CD4-positive, alpha-beta memory T cell (primary cell): ENCODE measurements at regions not wholly inside any gene's neighbourhood (a gene's known extent, or its start where the extent isn't known, plus 50 kb on each side); places are given as distances from the start of the nearest gene placed in this dataset.

Experiments used
- CTCF ChIA-PET: fragments of 350-600 bp; sonication (Branson Sonifier 250); formaldehyde crosslinking; loops from one replicate; lab custom pipeline; 2021; ENCODE audit warnings: inconsistent platforms; ENCODE audit not compliant: partially characterized antibody; lab: Charles Lee
- POLR2A ChIA-PET: fragments of 350-600 bp; sonication (Branson Sonifier 250); formaldehyde crosslinking; loops from one replicate; lab custom pipeline; 2021; ENCODE audit not compliant: partially characterized antibody; lab: Charles Lee
- DNase-seq, 5 donors: peaks; one replicate each; pipeline versions ENCODE4 v3.0.0 to v3.0.0-alpha.2; 2020 to 2022; ENCODE audit warnings: mixed read lengths in 1 of 5
- H3K27ac ChIP-seq: one replicate; pipeline ENCODE4 v1.7.0; 2013; ENCODE audit warnings: low read depth, low read length
- H3K27me3 ChIP-seq: 2 replicates; pipeline ENCODE4 v1.7.0; 2013; ENCODE audit warnings: mild to moderate bottlenecking, low read length, moderate library complexity; ENCODE audit not compliant: insufficient read depth
- H3K36me3 ChIP-seq: 2 replicates; pipeline ENCODE4 v1.7.0; 2013; ENCODE audit warnings: mild to moderate bottlenecking, low read length, moderate library complexity; ENCODE audit not compliant: insufficient read depth
- H3K4me1 ChIP-seq: 2 replicates; pipeline ENCODE4 v1.7.0; 2013; ENCODE audit warnings: mild to moderate bottlenecking, low read length, moderate library complexity; ENCODE audit not compliant: insufficient read depth
- H3K4me3 ChIP-seq, 2 donors: one replicate each; pipeline ENCODE4 v1.7.0; 2013; ENCODE audit warnings: low read length in 2 of 2, mild to moderate bottlenecking in 1 of 2
- H3K9me3 ChIP-seq, 2 donors: one replicate each; pipeline ENCODE4 v1.7.0; 2013; ENCODE audit warnings: low read length in 2 of 2, control low read depth in 1 of 2; ENCODE audit not compliant: control insufficient read depth in 1 of 2
- H3K27ac Mint-ChIP-seq, 7 donors: one replicate each; pipeline ENCODE4 v1.8.0; 2020 to 2021; ENCODE audit warnings: mixed read lengths in 7 of 7, mild to moderate bottlenecking in 6 of 7, inconsistent platforms in 3 of 7, moderate library complexity in 3 of 7
- H3K27me3 Mint-ChIP-seq, 2 donors: one replicate each; pipeline ENCODE4 v1.8.0; 2020 to 2021; ENCODE audit warnings: mixed read lengths in 2 of 2
- H3K36me3 Mint-ChIP-seq, 2 donors: one replicate each; pipeline ENCODE4 v1.8.0; 2020 to 2021; ENCODE audit warnings: mixed read lengths in 2 of 2, inconsistent platforms in 1 of 2, mild to moderate bottlenecking in 1 of 2
- H3K4me1 Mint-ChIP-seq, 4 donors: one replicate each; pipeline ENCODE4 v1.8.0; 2020 to 2021; ENCODE audit warnings: mixed read lengths in 4 of 4, mild to moderate bottlenecking in 1 of 4
- H3K4me3 Mint-ChIP-seq, 8 donors: one replicate each; pipeline ENCODE4 v1.8.0; 2020 to 2021; ENCODE audit warnings: mixed read lengths in 8 of 8, mild to moderate bottlenecking in 7 of 8, moderate library complexity in 6 of 8, inconsistent platforms in 3 of 8
- H3K9me3 Mint-ChIP-seq, 8 donors: one replicate each; pipeline ENCODE4 v1.8.0; 2020 to 2021; ENCODE audit warnings: mixed read lengths in 8 of 8, mild to moderate bottlenecking in 5 of 8, inconsistent platforms in 3 of 8, moderate library complexity in 1 of 8
- intact Hi-C: fragments of 100-400 bp; cut with micrococcal nuclease; formaldehyde crosslinking; loops from one replicate; pipeline ENCODE4 v1.15.1; 2023

DNA sequence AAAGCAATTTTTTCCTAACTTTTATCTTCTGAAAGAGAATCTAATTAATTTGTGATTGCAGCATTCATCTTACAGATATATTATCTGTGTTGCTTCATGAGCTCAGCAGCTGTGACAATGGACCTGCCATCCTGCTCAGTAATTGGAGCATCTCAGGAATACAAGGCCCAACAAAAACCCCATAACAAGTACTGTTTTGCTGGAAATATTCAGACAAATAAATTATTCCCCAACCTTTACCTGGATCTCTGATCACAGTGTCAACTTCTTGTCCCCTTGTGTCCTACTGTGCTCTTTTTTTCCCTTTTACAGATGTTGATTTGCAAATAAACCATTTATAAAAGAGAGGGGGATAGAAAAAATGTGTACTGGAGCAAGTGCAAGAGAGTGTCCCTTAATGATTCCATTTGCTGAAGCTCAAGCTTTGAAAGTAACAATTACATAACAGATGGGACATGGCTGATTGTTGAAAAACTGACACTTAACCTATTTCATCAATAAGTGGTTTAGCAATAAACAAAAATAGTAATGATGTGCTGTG is 1063.4 kb upstream of the GHITM start:
- H3K27me3 ChIP-seq = no peaks in the 10 kb centered on the region
- no peaks in the 10 kb centered on the region for H3K36me3 Mint-ChIP-seq
- DNase-seq = no peak
- no peak overlapping the region for H3K4me3 Mint-ChIP-seq
- ChIA-PET POLR2A (no interaction called here), CTCF (no interaction called here)
- no peaks in the 10 kb centered on the region for H3K27me3 Mint-ChIP-seq
- H3K4me1 Mint-ChIP-seq = no peaks in the 10 kb centered on the region
- intact Hi-C loops = no loop called here
- peaks cover 0 to 13% (median 6%) of the 10 kb centered on the region in 8 donors for H3K9me3 Mint-ChIP-seq
- no peak overlapping the region for H3K4me3 ChIP-seq
- no peaks in the 10 kb centered on the region for H3K36me3 ChIP-seq
- no peak overlapping the region for H3K27ac Mint-ChIP-seq
- H3K9me3 ChIP-seq = no peaks in the 10 kb centered on the region
- no peaks in the 10 kb centered on the region for H3K4me1 ChIP-seq
- H3K27ac ChIP-seq = no peak overlapping the region

DNA sequence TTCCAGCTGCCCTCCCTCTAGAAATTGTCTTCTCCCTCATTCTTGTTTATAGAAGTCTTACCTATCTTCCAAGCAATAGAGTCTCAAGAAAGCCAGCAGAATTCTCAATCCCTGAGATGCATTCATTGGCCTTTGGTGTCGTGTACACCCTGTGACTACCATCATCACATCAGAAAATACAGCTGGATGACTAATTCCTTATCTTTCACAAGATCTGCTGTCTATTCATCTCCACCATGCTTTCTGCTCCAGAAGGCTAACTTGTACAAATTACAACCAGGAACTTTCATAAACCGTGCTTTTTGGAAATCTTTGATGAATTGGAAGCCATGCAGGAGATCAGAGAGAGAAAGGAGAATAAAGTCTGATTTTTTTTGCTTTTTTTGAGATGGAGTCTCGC is 1062.9 kb upstream of the GHITM start:
- CTCF ChIA-PET = no interaction called here
- Histone ChIP-seq H3K27me3 (no peaks in the 10 kb centered on the region), H3K9me3 (no peaks in the 10 kb centered on the region), H3K27ac (no peak overlapping the region), H3K4me3 (no peak overlapping the region), H3K36me3 (no peaks in the 10 kb centered on the region), H3K4me1 (no peaks in the 10 kb centered on the region)
- H3K36me3 Mint-ChIP-seq = no peaks in the 10 kb centered on the region
- no peak overlapping the region for H3K27ac Mint-ChIP-seq
- intact Hi-C loops = no loop called here
- DNase-seq = no peak
- POLR2A ChIA-PET = no interaction called here
- H3K9me3 Mint-ChIP-seq = peaks cover under 1 to 13% (median 6%) of the 10 kb centered on the region in 8 donors
- no peaks in the 10 kb centered on the region for H3K4me1 Mint-ChIP-seq
- no peaks in the 10 kb centered on the region for H3K27me3 Mint-ChIP-seq
- H3K4me3 Mint-ChIP-seq = no peak overlapping the region

DNA sequence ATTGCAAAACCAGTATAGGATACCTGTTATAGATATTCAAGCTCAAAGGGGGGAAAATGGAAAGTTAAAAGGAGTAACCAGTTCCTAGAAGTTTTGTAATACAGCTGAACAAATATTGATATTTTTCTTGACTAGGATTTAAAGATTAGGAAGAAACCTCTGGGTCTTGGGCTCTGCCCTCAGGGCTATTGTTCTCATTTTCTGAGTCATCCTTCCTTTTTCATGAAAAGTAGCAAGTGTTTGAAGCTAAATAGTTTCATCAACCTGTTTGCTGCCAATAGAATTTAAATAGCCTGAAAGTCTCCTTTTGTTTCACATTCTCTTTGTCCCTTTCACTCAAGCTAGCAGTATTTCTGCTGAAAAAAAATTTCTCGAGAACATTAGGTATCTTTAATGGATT is 1061.1 kb upstream of the GHITM start:
- intact Hi-C loops = no loop called here
- Mint-ChIP-seq H3K4me3 (no peak overlapping the region), H3K27ac (no peak overlapping the region), H3K4me1 (no peaks in the 10 kb centered on the region), H3K9me3 (peaks cover 2 to 17% (median 7%) of the 10 kb centered on the region in 8 donors), H3K27me3 (no peaks in the 10 kb centered on the region), H3K36me3 (no peaks in the 10 kb centered on the region)
- ChIA-PET POLR2A (no interaction called here), CTCF (no interaction called here)
- no peak overlapping the region for H3K4me3 ChIP-seq
- H3K4me1 ChIP-seq = no peaks in the 10 kb centered on the region
- no peaks in the 10 kb centered on the region for H3K36me3 ChIP-seq
- H3K27me3 ChIP-seq = no peaks in the 10 kb centered on the region
- DNase-seq = no peak
- no peaks in the 10 kb centered on the region for H3K9me3 ChIP-seq
- no peak overlapping the region for H3K27ac ChIP-seq

DNA sequence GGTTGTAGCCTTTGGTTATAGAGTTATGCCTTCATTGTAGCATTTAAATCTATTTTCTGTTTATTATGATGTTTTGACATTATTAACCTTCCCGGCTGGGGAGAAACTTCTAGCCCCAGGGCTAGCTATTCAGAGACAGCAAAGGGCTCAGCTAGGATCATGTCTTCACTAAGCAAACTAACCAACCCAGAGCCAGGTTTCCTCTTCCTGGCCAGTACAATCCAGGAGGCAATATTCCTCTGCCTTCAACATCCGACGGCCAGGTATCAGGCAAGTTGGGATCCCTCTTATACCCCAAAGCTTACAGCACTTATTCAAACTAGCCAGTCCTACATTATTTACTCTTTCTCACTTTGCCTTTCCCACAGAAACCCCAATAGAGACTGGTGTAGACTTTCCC is 1060.7 kb upstream of the GHITM start:
- ChIA-PET POLR2A (no interaction called here), CTCF (no interaction called here)
- Histone ChIP-seq H3K4me1 (no peaks in the 10 kb centered on the region), H3K36me3 (no peaks in the 10 kb centered on the region), H3K9me3 (no peaks in the 10 kb centered on the region), H3K27ac (no peak overlapping the region), H3K4me3 (no peak overlapping the region), H3K27me3 (no peaks in the 10 kb centered on the region)
- no peak for DNase-seq
- no peaks in the 10 kb centered on the region for H3K4me1 Mint-ChIP-seq
- no peak overlapping the region for H3K27ac Mint-ChIP-seq
- H3K4me3 Mint-ChIP-seq = no peak overlapping the region
- peaks cover 0 to 17% (median 8%) of the 10 kb centered on the region in 8 donors for H3K9me3 Mint-ChIP-seq
- no peaks in the 10 kb centered on the region for H3K27me3 Mint-ChIP-seq
- intact Hi-C loops = no loop called here
- H3K36me3 Mint-ChIP-seq = no peaks in the 10 kb centered on the region

DNA sequence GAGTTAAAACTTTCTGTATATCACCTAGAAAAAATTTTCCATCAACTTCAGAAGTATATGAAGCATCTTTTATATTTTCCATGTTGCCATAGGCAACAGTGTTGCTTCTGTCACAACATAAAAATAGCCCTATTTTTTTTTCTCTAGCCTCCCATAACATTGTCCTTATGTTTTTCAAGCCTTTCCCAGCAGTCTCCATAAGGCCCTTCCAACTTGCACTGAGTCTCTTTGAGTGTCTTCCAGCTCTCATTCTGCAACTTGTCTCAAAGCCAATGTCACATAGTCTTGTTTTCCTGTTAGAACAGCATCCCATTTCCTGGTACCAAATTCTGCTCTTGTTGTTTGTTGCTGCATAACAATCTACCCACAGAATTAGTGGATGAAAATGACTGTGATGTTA is 1055.5 kb upstream of the GHITM start:
- no peak overlapping the region for H3K27ac Mint-ChIP-seq
- intact Hi-C loops = no loop called here
- H3K27me3 ChIP-seq = no peaks in the 10 kb centered on the region
- H3K36me3 Mint-ChIP-seq = no peaks in the 10 kb centered on the region
- no peak overlapping the region for H3K4me3 ChIP-seq
- no peak for DNase-seq
- no peaks in the 10 kb centered on the region for H3K9me3 ChIP-seq
- no peaks in the 10 kb centered on the region for H3K4me1 Mint-ChIP-seq
- H3K36me3 ChIP-seq = no peaks in the 10 kb centered on the region
- ChIA-PET CTCF (no interaction called here), POLR2A (no interaction called here)
- H3K9me3 Mint-ChIP-seq = peaks cover 0 to 17% (median 9%) of the 10 kb centered on the region in 8 donors
- no peak overlapping the region for H3K27ac ChIP-seq
- no peaks in the 10 kb centered on the region for H3K27me3 Mint-ChIP-seq
- H3K4me3 Mint-ChIP-seq = no peak overlapping the region
- H3K4me1 ChIP-seq = no peaks in the 10 kb centered on the region

DNA sequence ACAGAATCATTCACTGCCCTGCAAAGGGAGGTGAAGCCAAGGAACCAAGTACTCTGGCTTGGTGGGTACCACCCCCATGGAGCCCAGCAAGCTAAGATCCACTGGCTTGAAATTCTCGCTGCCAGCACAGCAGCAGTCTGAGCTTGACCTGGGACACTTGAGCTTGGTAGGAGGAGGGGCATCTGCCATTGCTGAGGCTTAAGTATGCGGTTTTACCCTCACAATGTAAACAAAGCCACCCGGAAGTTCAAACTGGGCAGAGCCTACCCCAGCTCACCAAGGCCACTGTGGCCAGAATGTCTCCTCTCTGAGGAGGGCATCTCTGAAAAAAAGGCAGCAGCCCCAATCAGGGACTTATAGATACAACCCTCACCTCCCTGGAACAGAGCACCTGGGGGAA is 1050.0 kb upstream of the GHITM start:
- H3K9me3 Mint-ChIP-seq = peaks cover 0 to 16% (median 4%) of the 10 kb centered on the region in 8 donors
- no peak overlapping the region for H3K4me3 Mint-ChIP-seq
- no peak for DNase-seq
- Histone ChIP-seq H3K27ac (no peak overlapping the region), H3K4me1 (no peaks in the 10 kb centered on the region), H3K36me3 (no peaks in the 10 kb centered on the region), H3K4me3 (no peak overlapping the region), H3K9me3 (no peaks in the 10 kb centered on the region), H3K27me3 (no peaks in the 10 kb centered on the region)
- intact Hi-C loops = no loop called here
- CTCF ChIA-PET = no interaction called here
- H3K27ac Mint-ChIP-seq = no peak overlapping the region
- H3K36me3 Mint-ChIP-seq = no peaks in the 10 kb centered on the region
- no peaks in the 10 kb centered on the region for H3K27me3 Mint-ChIP-seq
- no peaks in the 10 kb centered on the region for H3K4me1 Mint-ChIP-seq
- POLR2A ChIA-PET = no interaction called here

DNA sequence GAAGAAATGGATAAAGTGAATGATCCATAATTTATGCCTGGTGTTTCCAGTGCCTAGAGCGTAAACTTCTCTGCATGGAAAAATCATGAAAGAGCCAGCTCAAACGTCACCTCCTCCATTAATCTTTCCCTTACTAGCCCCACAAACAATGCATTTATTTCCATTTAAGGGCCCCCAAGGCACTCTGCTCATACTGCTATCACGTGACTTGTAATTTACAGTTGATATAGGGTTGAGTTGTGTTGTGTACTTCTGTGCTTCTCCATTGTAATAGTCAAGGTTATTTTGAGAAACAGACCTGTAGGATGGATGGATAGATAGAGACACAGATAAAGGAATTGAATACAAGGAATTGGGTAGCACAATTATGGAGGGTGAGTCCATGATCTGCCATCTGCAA is 1034.7 kb upstream of the GHITM start:
- POLR2A ChIA-PET = no interaction called here
- H3K27ac Mint-ChIP-seq = peak overlapping the region in 1 of 7 donors; percentile 30
- no peaks in the 10 kb centered on the region for H3K36me3 ChIP-seq
- H3K9me3 ChIP-seq = no peaks in the 10 kb centered on the region
- no peak overlapping the region for H3K27ac ChIP-seq
- no peaks in the 10 kb centered on the region for H3K27me3 ChIP-seq
- H3K4me1 ChIP-seq = no peaks in the 10 kb centered on the region
- CTCF ChIA-PET = no interaction called here
- no peak overlapping the region for H3K4me3 Mint-ChIP-seq
- no peaks in the 10 kb centered on the region for H3K36me3 Mint-ChIP-seq
- no peaks in the 10 kb centered on the region for H3K4me1 Mint-ChIP-seq
- DNase-seq = no peak
- no peaks in the 10 kb centered on the region for H3K27me3 Mint-ChIP-seq
- no peak overlapping the region for H3K4me3 ChIP-seq
- peaks cover 0 to 17% (median 9%) of the 10 kb centered on the region in 8 donors for H3K9me3 Mint-ChIP-seq
- intact Hi-C loops = no loop called here
